ENCODE measurements at regions not wholly inside any gene's neighbourhood (a gene's known extent, or its start where the extent isn't known, plus 50 kb on each side); places are given as distances from the start of the nearest gene placed in this dataset.

DNA sequence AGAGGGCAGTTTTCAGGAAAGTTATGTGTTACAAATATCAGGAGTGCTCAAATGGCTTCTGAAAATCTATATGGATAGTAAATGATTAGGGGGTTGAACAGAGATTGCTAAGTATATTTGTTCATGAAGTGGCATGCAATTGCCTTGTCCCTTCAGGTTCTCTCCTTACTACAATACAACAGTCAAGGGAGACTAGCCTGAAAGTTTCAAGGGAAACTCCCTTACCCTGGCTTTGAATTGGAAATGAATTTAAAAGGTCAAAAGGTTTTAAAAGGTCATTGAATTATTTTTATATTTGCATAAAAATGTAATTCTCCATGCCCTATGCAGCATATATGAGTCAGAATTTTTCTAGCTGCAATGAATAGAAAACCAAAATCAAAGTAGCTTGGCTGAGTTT is 253.1 kb upstream of the SYT1 start:
- H3K4me1 ChIP-seq (ENCODE audit: low read length) = no peaks in the 10 kb centered on the region
- no peak overlapping the region for H3K9ac ChIP-seq (ENCODE audit: low read length)
- no peaks in the 10 kb centered on the region for H3K9me2 ChIP-seq (replicated peaks; ENCODE audit: insufficient read depth, low read length)
- H3K27ac ChIP-seq (ENCODE audit: low read length) = no peak overlapping the region
- no peaks in the 10 kb centered on the region for H3K9me3 ChIP-seq (replicated peaks; ENCODE audit: insufficient read depth, low read length)
- DNase-seq = no peak
- no peak overlapping the region for H3K4me3 ChIP-seq (ENCODE audit: low read length)
- no peaks in the 10 kb centered on the region for H4K20me1 ChIP-seq (ENCODE audit: insufficient read depth, low read length)
- H3K27me3 ChIP-seq (replicated peaks; ENCODE audit: insufficient read depth, low read length) = no peaks in the 10 kb centered on the region
- H3K36me3 ChIP-seq (replicated peaks; ENCODE audit: insufficient read depth, low read length) = no peaks in the 10 kb centered on the region
- H3K79me2 ChIP-seq (ENCODE audit: low read length) = no peaks in the 10 kb centered on the region
- H3F3A ChIP-seq (ENCODE audit: insufficient read depth, low read length) = no peaks in the 10 kb centered on the region
- H2AFZ ChIP-seq (ENCODE audit: low read length) = no peak overlapping the region
- TF ChIP-seq EZH2phosphoT487 (IDR thresholded peaks at IDR 0.05; ENCODE audit: low read length) (no peak), EZH2 (optimal IDR thresholded peaks at IDR 0.05; ENCODE audit: low read depth, low read length) (no peak)
- TF ChIP-seq, protein P1, sequence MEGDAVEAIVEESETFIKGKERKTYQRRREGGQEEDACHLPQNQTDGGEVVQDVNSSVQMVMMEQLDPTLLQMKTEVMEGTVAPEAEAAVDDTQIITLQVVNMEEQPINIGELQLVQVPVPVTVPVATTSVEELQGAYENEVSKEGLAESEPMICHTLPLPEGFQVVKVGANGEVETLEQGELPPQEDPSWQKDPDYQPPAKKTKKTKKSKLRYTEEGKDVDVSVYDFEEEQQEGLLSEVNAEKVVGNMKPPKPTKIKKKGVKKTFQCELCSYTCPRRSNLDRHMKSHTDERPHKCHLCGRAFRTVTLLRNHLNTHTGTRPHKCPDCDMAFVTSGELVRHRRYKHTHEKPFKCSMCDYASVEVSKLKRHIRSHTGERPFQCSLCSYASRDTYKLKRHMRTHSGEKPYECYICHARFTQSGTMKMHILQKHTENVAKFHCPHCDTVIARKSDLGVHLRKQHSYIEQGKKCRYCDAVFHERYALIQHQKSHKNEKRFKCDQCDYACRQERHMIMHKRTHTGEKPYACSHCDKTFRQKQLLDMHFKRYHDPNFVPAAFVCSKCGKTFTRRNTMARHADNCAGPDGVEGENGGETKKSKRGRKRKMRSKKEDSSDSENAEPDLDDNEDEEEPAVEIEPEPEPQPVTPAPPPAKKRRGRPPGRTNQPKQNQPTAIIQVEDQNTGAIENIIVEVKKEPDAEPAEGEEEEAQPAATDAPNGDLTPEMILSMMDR (IDR thresholded peaks at IDR 0.05; ENCODE audit: low read length) = no peak
- no peak overlapping the region for H3K4me2 ChIP-seq (ENCODE audit: low read depth, low read length)

DNA sequence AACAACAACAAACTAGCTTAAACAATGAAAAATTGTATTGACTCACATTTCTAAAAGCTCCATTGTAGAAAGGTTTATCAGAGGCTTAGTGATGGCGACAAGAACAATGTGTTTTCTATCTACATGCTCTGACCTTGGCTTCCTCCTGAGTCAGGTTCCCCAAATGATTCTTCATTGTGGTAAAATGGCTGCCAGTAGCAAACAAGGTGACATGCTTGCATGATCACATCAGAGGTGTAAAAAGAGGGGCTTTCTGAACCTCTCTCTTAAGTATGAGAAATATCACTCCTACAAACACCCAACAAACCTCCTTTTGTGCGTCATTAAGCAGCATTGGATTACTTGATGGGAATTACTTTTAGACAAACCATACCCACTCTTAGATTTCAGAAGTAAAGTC is 252.4 kb upstream of the SYT1 start:
- Histone ChIP-seq H3K9ac (ENCODE audit: low read length) (no peak overlapping the region), H3K4me2 (ENCODE audit: low read depth, low read length) (no peak overlapping the region), H3K27me3 (replicated peaks; ENCODE audit: insufficient read depth, low read length) (no peaks in the 10 kb centered on the region), H3K4me1 (ENCODE audit: low read length) (no peaks in the 10 kb centered on the region), H3K27ac (ENCODE audit: low read length) (no peak overlapping the region), H3F3A (ENCODE audit: insufficient read depth, low read length) (no peaks in the 10 kb centered on the region), H3K9me3 (replicated peaks; ENCODE audit: insufficient read depth, low read length) (no peaks in the 10 kb centered on the region), H3K4me3 (ENCODE audit: low read length) (no peak overlapping the region), H3K36me3 (replicated peaks; ENCODE audit: insufficient read depth, low read length) (no peaks in the 10 kb centered on the region), H3K9me2 (replicated peaks; ENCODE audit: insufficient read depth, low read length) (no peaks in the 10 kb centered on the region), H2AFZ (ENCODE audit: low read length) (no peak overlapping the region), H4K20me1 (ENCODE audit: insufficient read depth, low read length) (no peaks in the 10 kb centered on the region), H3K79me2 (ENCODE audit: low read length) (no peaks in the 10 kb centered on the region)
- no peak for DNase-seq
- TF ChIP-seq EZH2phosphoT487 (IDR thresholded peaks at IDR 0.05; ENCODE audit: low read length) (no peak), EZH2 (optimal IDR thresholded peaks at IDR 0.05; ENCODE audit: low read depth, low read length) (no peak)
- TF ChIP-seq, protein P1 (IDR thresholded peaks at IDR 0.05; ENCODE audit: low read length) = no peak

DNA sequence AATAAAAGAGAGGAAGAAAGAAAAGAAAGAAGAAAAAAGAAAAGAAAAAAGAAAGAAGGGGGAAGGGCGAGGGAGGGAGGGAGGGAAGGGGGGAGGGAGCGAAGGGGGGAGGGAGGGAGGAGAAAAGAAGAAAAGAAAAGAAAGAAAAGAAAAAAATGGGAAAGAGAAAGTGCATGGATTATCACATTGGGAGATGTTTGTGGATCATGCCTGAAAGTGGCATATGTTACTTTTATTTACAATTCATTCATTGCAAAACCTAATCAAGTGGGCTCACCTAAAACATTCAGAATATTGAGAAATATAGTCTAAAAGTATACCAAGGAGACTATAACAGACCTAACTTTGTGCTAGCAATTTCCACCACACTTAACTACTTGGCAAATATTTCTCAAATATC is 246.9 kb upstream of the SYT1 start:
- H3K79me2 ChIP-seq (ENCODE audit: low read length) = no peaks in the 10 kb centered on the region
- H3K9me3 ChIP-seq (replicated peaks; ENCODE audit: insufficient read depth, low read length) = no peaks in the 10 kb centered on the region
- H3K9ac ChIP-seq (ENCODE audit: low read length) = no peak overlapping the region
- peaks cover 5% of the 10 kb centered on the region for H3F3A ChIP-seq (ENCODE audit: insufficient read depth, low read length)
- no peak overlapping the region for H3K4me2 ChIP-seq (ENCODE audit: low read depth, low read length)
- peaks cover 11% of the 10 kb centered on the region for H3K4me1 ChIP-seq (ENCODE audit: low read length)
- H3K4me3 ChIP-seq (ENCODE audit: low read length) = no peak overlapping the region
- H2AFZ ChIP-seq (ENCODE audit: low read length) = no peak overlapping the region
- TF ChIP-seq EZH2 (optimal IDR thresholded peaks at IDR 0.05; ENCODE audit: low read depth, low read length) (no peak), EZH2phosphoT487 (IDR thresholded peaks at IDR 0.05; ENCODE audit: low read length) (no peak)
- TF ChIP-seq, protein P1 (IDR thresholded peaks at IDR 0.05; ENCODE audit: low read length) = no peak
- no peak overlapping the region for H3K27ac ChIP-seq (ENCODE audit: low read length)
- no peaks in the 10 kb centered on the region for H3K9me2 ChIP-seq (replicated peaks; ENCODE audit: insufficient read depth, low read length)
- DNase-seq = no peak
- H3K27me3 ChIP-seq (replicated peaks; ENCODE audit: insufficient read depth, low read length) = no peaks in the 10 kb centered on the region
- no peaks in the 10 kb centered on the region for H4K20me1 ChIP-seq (ENCODE audit: insufficient read depth, low read length)
- no peaks in the 10 kb centered on the region for H3K36me3 ChIP-seq (replicated peaks; ENCODE audit: insufficient read depth, low read length)
